Stimulated activated naive CD8-positive, alpha-beta T cell treated with anti-CD3 and anti-CD28 coated beads, Interleukin-15, Interleukin-2, amounts not matched to agents 100 U/mL and 50 U/mL, for 24 hours (primary cell): ENCODE measurements at regions not wholly inside any gene's neighbourhood (a gene's known extent, or its start where the extent isn't known, plus 50 kb on each side); places are given as distances from the start of the nearest gene placed in this dataset.

Source experiments
- ATAC-seq: fragments of 150-1000 bp; cut with Tn5 transposase; one replicate; pipeline ENCODE4 v1.10.0; 2021
- DNase-seq: peaks from one replicate; pipeline ENCODE4 v3.0.0; 2021

GRCh38 chr7:22002726-22003125 is 57.0 kb upstream of the CDCA7L start:
- no peak for DNase-seq
- no peak for ATAC-seq

GRCh38 chr7:22001345-22002004 is 55.8 kb upstream of the CDCA7L start:
- ATAC-seq (no peak), DNase-seq (peak; percentile 7)

GRCh38 chr7:21999896-22000295 is 54.2 kb upstream of the CDCA7L start:
- ATAC-seq: no peak
- no peak for DNase-seq

GRCh38 chr7:21996641-21997040 is 50.9 kb upstream of the CDCA7L start:
- ATAC-seq (no peak), DNase-seq (no peak)
